Chondrocyte (in vitro differentiated cells): ENCODE measurements at regions not wholly inside any gene's neighbourhood (a gene's known extent, or its start where the extent isn't known, plus 50 kb on each side); places are given as distances from the start of the nearest gene placed in this dataset.

Source experiments
- DNase-seq: peaks from one replicate; pipeline ENCODE4 v3.0.0; 2021; ENCODE audit warnings: mixed read lengths, low spot score
- H3K27ac Mint-ChIP-seq: one replicate; pipeline ENCODE4 v1.8.0; 2021; ENCODE audit warnings: mild to moderate bottlenecking, moderate library complexity, mixed read lengths; ENCODE audit not compliant: unreplicated experiment
- H3K27me3 Mint-ChIP-seq: 2 replicates; pipeline ENCODE4 v1.8.0; 2021; ENCODE audit warnings: low read depth, mixed read lengths
- H3K36me3 Mint-ChIP-seq: 2 replicates; pipeline ENCODE4 v1.8.0; 2021; ENCODE audit warnings: low read depth, mixed read lengths
- H3K4me1 Mint-ChIP-seq: 2 replicates; pipeline ENCODE4 v1.8.0; 2021; ENCODE audit warnings: low read depth, mild to moderate bottlenecking, mixed read lengths
- H3K4me3 Mint-ChIP-seq: one replicate; pipeline ENCODE4 v1.8.0; 2021; ENCODE audit warnings: mild to moderate bottlenecking, moderate library complexity, mixed read lengths; ENCODE audit not compliant: unreplicated experiment
- H3K9me3 Mint-ChIP-seq: 2 replicates; pipeline ENCODE4 v1.8.0; 2021; ENCODE audit warnings: low read depth, mixed read lengths
- CTCF ChIP-seq: fragments of 200-600 bp; sonication (generic); IDR thresholded peaks from 2 replicates; pipeline ENCODE4 v1.5.0; 2021; ENCODE audit warnings: antibody characterized with exemption, mild to moderate bottlenecking, moderate library complexity

- Mint-ChIP-seq H3K9me3 (no peaks in the 10 kb centered on the region), H3K4me3 (no peak overlapping the region), H3K27ac (no peak overlapping the region), H3K4me1 (no peaks in the 10 kb centered on the region), H3K27me3 (peaks cover 4% of the 10 kb centered on the region), H3K36me3 (no peaks in the 10 kb centered on the region)
- DNase-seq = no peak
- TF ChIP-seq CTCF = no peak
Observed at GRCh38 chr4:181200076-181200475, 1043.1 kb upstream of the TENM3 start.

GRCh38 chr4:181202240-181202639 lies 1041.0 kb upstream of the TENM3 start:
- no peaks in the 10 kb centered on the region for H3K36me3 Mint-ChIP-seq
- no peak for DNase-seq
- peaks cover 4% of the 10 kb centered on the region for H3K27me3 Mint-ChIP-seq
- TF ChIP-seq CTCF = no peak
- no peaks in the 10 kb centered on the region for H3K9me3 Mint-ChIP-seq
- no peak overlapping the region for H3K4me3 Mint-ChIP-seq
- no peaks in the 10 kb centered on the region for H3K4me1 Mint-ChIP-seq
- no peak overlapping the region for H3K27ac Mint-ChIP-seq

- H3K4me1 Mint-ChIP-seq = no peaks in the 10 kb centered on the region
- no peaks in the 10 kb centered on the region for H3K9me3 Mint-ChIP-seq
- no peak overlapping the region for H3K27ac Mint-ChIP-seq
- H3K4me3 Mint-ChIP-seq = no peak overlapping the region
- DNase-seq = no peak
- no peaks in the 10 kb centered on the region for H3K36me3 Mint-ChIP-seq
- peaks cover 2% of the 10 kb centered on the region for H3K27me3 Mint-ChIP-seq
- no peak for TF ChIP-seq CTCF
Observed at GRCh38 chr4:181204109-181204508, 1039.1 kb upstream of the TENM3 start.

- H3K4me3 Mint-ChIP-seq = no peak overlapping the region
- H3K9me3 Mint-ChIP-seq = no peaks in the 10 kb centered on the region
- peaks cover 2% of the 10 kb centered on the region for H3K27me3 Mint-ChIP-seq
- H3K36me3 Mint-ChIP-seq = peaks cover 1% of the 10 kb centered on the region
- no peak for DNase-seq
- no peak for TF ChIP-seq CTCF
- H3K4me1 Mint-ChIP-seq = no peaks in the 10 kb centered on the region
- no peak overlapping the region for H3K27ac Mint-ChIP-seq
Observed at GRCh38 chr4:181213551-181213950, 1029.7 kb upstream of the TENM3 start.

- no peaks in the 10 kb centered on the region for H3K4me1 Mint-ChIP-seq
- no peak overlapping the region for H3K27ac Mint-ChIP-seq
- H3K27me3 Mint-ChIP-seq = no peaks in the 10 kb centered on the region
- DNase-seq = no peak
- no peaks in the 10 kb centered on the region for H3K9me3 Mint-ChIP-seq
- no peak for TF ChIP-seq CTCF
- H3K36me3 Mint-ChIP-seq = no peaks in the 10 kb centered on the region
- H3K4me3 Mint-ChIP-seq = no peak overlapping the region
Observed at GRCh38 chr4:181216501-181216900, 1026.7 kb upstream of the TENM3 start.
